GM12891 (cell line): ENCODE measurements at regions not wholly inside any gene's neighbourhood (a gene's known extent, or its start where the extent isn't known, plus 50 kb on each side); places are given as distances from the start of the nearest gene placed in this dataset.

Experiments used
- POLR2A ChIP-seq: IDR thresholded peaks from 2 replicates; pipeline ENCODE4 v1.6.1; 2011; ENCODE audit warnings: low read depth, low read length, control low read depth
- POLR2AphosphoS5 ChIP-seq: IDR thresholded peaks from 2 replicates; pipeline ENCODE4 v1.6.1; 2011; ENCODE audit warnings: low read depth, low read length, control low read depth
- TAF1 ChIP-seq: IDR thresholded peaks from 2 replicates; pipeline ENCODE4 v1.6.1; 2011; ENCODE audit warnings: low read depth, low read length, control low read depth

- no peak for TF ChIP-seq POLR2A
- TF ChIP-seq POLR2AphosphoS5: no peak
- TF ChIP-seq TAF1: no peak
Measured at GRCh38 chr21:32135401-32136363, 143.2 kb downstream of the MIS18A start.
